ENCODE measurements at regions not wholly inside any gene's neighbourhood (a gene's known extent, or its start where the extent isn't known, plus 50 kb on each side); places are given as distances from the start of the nearest gene placed in this dataset.
"Not testable (repeated sequence)": the region's sequence is repeated elsewhere in the genome, so short reads cannot be mapped to it uniquely, and the experiment has no call there.

- not testable (repeated sequence) for DNase-seq; H3K4me3 Mint-ChIP-seq; H3K27ac Mint-ChIP-seq; H3K4me1 Mint-ChIP-seq; H3K36me3 Mint-ChIP-seq; H3K27me3 Mint-ChIP-seq (ENCODE audit: low read depth in 3 of 3)
- peaks cover 4 to 25% (median 17%) of the 10 kb centered on the region in 6 donors for H3K9me3 Mint-ChIP-seq
Observed at GRCh38 chr6:101098605-101099004, 217.5 kb upstream of the ASCC3 start.

GRCh38 chr6:101102702-101103101 is 221.6 kb upstream of the ASCC3 start:
- DNase-seq = no peak
- peaks cover 4 to 28% (median 19%) of the 10 kb centered on the region in 6 donors for H3K9me3 Mint-ChIP-seq
- H3K4me1 Mint-ChIP-seq = no peaks in the 10 kb centered on the region
- H3K4me3 Mint-ChIP-seq = no peak overlapping the region
- H3K36me3 Mint-ChIP-seq = no peaks in the 10 kb centered on the region
- no peak overlapping the region for H3K27ac Mint-ChIP-seq
- peaks cover 0 to 1% (median 0%) of the 10 kb centered on the region in 3 donors for H3K27me3 Mint-ChIP-seq (ENCODE audit: low read depth in 3 of 3)

GRCh38 chr6:101108286-101108685 is 227.2 kb upstream of the ASCC3 start:
- Mint-ChIP-seq H3K27ac (no peak overlapping the region), H3K9me3 (peaks cover 0 to 22% (median 3%) of the 10 kb centered on the region in 6 donors), H3K4me3 (no peak overlapping the region), H3K4me1 (no peaks in the 10 kb centered on the region), H3K27me3 (ENCODE audit: low read depth in 3 of 3) (no peaks in the 10 kb centered on the region), H3K36me3 (no peaks in the 10 kb centered on the region)
- DNase-seq = no peak

GRCh38 chr6:101110814-101111213 is 229.7 kb upstream of the ASCC3 start:
- Mint-ChIP-seq H3K9me3 (peaks cover 0 to 19% (median 2%) of the 10 kb centered on the region in 6 donors), H3K4me3 (no peak overlapping the region), H3K27me3 (ENCODE audit: low read depth in 3 of 3) (no peaks in the 10 kb centered on the region), H3K27ac (no peak overlapping the region), H3K36me3 (no peaks in the 10 kb centered on the region), H3K4me1 (no peaks in the 10 kb centered on the region)
- DNase-seq = no peak

GRCh38 chr6:101113468-101114260 is 232.5 kb upstream of the ASCC3 start:
- Mint-ChIP-seq H3K4me1 (no peaks in the 10 kb centered on the region), H3K9me3 (peaks cover 0 to 9% (median 0%) of the 10 kb centered on the region in 6 donors), H3K27me3 (ENCODE audit: low read depth in 3 of 3) (no peaks in the 10 kb centered on the region), H3K36me3 (no peaks in the 10 kb centered on the region), H3K27ac (no peak overlapping the region), H3K4me3 (no peak overlapping the region)
- no peak for DNase-seq

- no peak for DNase-seq
- Mint-ChIP-seq H3K4me1 (no peaks in the 10 kb centered on the region), H3K27ac (no peak overlapping the region), H3K4me3 (no peak overlapping the region), H3K9me3 (peaks cover 0 to 14% (median 3%) of the 10 kb centered on the region in 6 donors), H3K36me3 (no peaks in the 10 kb centered on the region), H3K27me3 (ENCODE audit: low read depth in 3 of 3) (no peaks in the 10 kb centered on the region)
Observed at GRCh38 chr6:101114703-101115102, 233.6 kb upstream of the ASCC3 start.

- Mint-ChIP-seq H3K4me1 (no peaks in the 10 kb centered on the region), H3K4me3 (no peak overlapping the region), H3K27ac (no peak overlapping the region), H3K36me3 (no peaks in the 10 kb centered on the region), H3K9me3 (peaks cover 0 to 13% (median 3%) of the 10 kb centered on the region in 6 donors), H3K27me3 (ENCODE audit: low read depth in 3 of 3) (no peaks in the 10 kb centered on the region)
- no peak for DNase-seq
Observed at GRCh38 chr6:101116337-101116736, 235.2 kb upstream of the ASCC3 start.

GRCh38 chr6:101117393-101118135 is 236.4 kb upstream of the ASCC3 start:
- H3K36me3 Mint-ChIP-seq = no peaks in the 10 kb centered on the region
- H3K27ac Mint-ChIP-seq = no peak overlapping the region
- no peak overlapping the region for H3K4me3 Mint-ChIP-seq
- no peaks in the 10 kb centered on the region for H3K27me3 Mint-ChIP-seq (ENCODE audit: low read depth in 3 of 3)
- H3K9me3 Mint-ChIP-seq = peaks cover 0 to 13% (median 3%) of the 10 kb centered on the region in 6 donors
- H3K4me1 Mint-ChIP-seq = no peaks in the 10 kb centered on the region
- DNase-seq = no peak

- H3K9me3 Mint-ChIP-seq = peaks cover 0 to 13% (median 3%) of the 10 kb centered on the region in 6 donors
Observed at GRCh38 chr6:101118136-101118396, 236.9 kb upstream of the ASCC3 start.

GRCh38 chr6:101120747-101121146 is 239.6 kb upstream of the ASCC3 start:
- Mint-ChIP-seq H3K4me3 (no peak overlapping the region), H3K27me3 (ENCODE audit: low read depth in 3 of 3) (no peaks in the 10 kb centered on the region), H3K36me3 (no peaks in the 10 kb centered on the region), H3K27ac (no peak overlapping the region), H3K4me1 (no peaks in the 10 kb centered on the region), H3K9me3 (peaks cover 0 to 21% (median 3%) of the 10 kb centered on the region in 6 donors)
- no peak for DNase-seq

More at GRCh38 chr6:101118136-101118396, 236.9 kb upstream of the ASCC3 start:
- Mint-ChIP-seq H3K27me3 (ENCODE audit: low read depth in 3 of 3) (no peaks in the 10 kb centered on the region), H3K4me3 (no peak overlapping the region), H3K4me1 (no peaks in the 10 kb centered on the region), H3K36me3 (no peaks in the 10 kb centered on the region), H3K27ac (no peak overlapping the region)
- no peak for DNase-seq

- Mint-ChIP-seq H3K27me3 (ENCODE audit: low read depth in 3 of 3) (peaks cover 0 to 2% (median 0%) of the 10 kb centered on the region in 3 donors), H3K4me3 (no peak overlapping the region), H3K27ac (no peak overlapping the region), H3K36me3 (no peaks in the 10 kb centered on the region), H3K9me3 (peaks cover 0 to 10% (median 1%) of the 10 kb centered on the region in 6 donors), H3K4me1 (no peaks in the 10 kb centered on the region)
- DNase-seq = no peak
Observed at GRCh38 chr6:101125380-101125971, 244.3 kb upstream of the ASCC3 start.

GRCh38 chr6:101126501-101126900 is 245.4 kb upstream of the ASCC3 start:
- H3K27ac Mint-ChIP-seq = no peak overlapping the region
- no peak overlapping the region for H3K4me3 Mint-ChIP-seq
- no peaks in the 10 kb centered on the region for H3K36me3 Mint-ChIP-seq
- DNase-seq = no peak
- peaks cover 0 to 16% (median 10%) of the 10 kb centered on the region in 6 donors for H3K9me3 Mint-ChIP-seq
- no peaks in the 10 kb centered on the region for H3K4me1 Mint-ChIP-seq
- peaks cover 0 to 2% (median 0%) of the 10 kb centered on the region in 3 donors for H3K27me3 Mint-ChIP-seq (ENCODE audit: low read depth in 3 of 3)

GRCh38 chr6:101129851-101130250 is 248.7 kb upstream of the ASCC3 start:
- no peak for DNase-seq
- Mint-ChIP-seq H3K27me3 (ENCODE audit: low read depth in 3 of 3) (peaks cover 0 to 2% (median 0%) of the 10 kb centered on the region in 3 donors), H3K27ac (no peak overlapping the region), H3K9me3 (peaks cover 4 to 36% (median 15%) of the 10 kb centered on the region in 6 donors), H3K4me1 (no peaks in the 10 kb centered on the region), H3K36me3 (no peaks in the 10 kb centered on the region), H3K4me3 (no peak overlapping the region)

- Mint-ChIP-seq H3K9me3 (peaks cover 0 to 20% (median 5%) of the 10 kb centered on the region in 6 donors), H3K36me3 (no peaks in the 10 kb centered on the region), H3K27ac (no peak overlapping the region), H3K4me3 (no peak overlapping the region), H3K4me1 (no peaks in the 10 kb centered on the region), H3K27me3 (ENCODE audit: low read depth in 3 of 3) (no peaks in the 10 kb centered on the region)
- no peak for DNase-seq
Observed at GRCh38 chr6:101146389-101146788, 247.1 kb upstream of the GRIK2 start.

Measured in immature natural killer cell (primary cell).